ENCODE measurements at regions not wholly inside any gene's neighbourhood (a gene's known extent, or its start where the extent isn't known, plus 50 kb on each side); places are given as distances from the start of the nearest gene placed in this dataset.

- DNase-seq (ENCODE audit: low spot score) = no peak
These were observed 863.6 kb upstream of the SALL3 start for GRCh38 chr18:78115896-78116561.

- DNase-seq (ENCODE audit: low spot score) = no peak
These were observed 856.3 kb upstream of the SALL3 start for GRCh38 chr18:78123144-78123909.

GRCh38 chr18:78123926-78124797 is 855.5 kb upstream of the SALL3 start:
- no peak for DNase-seq (ENCODE audit: low spot score)

GRCh38 chr18:78125206-78125896 is 854.3 kb upstream of the SALL3 start:
- no peak for DNase-seq (ENCODE audit: low spot score)

GRCh38 chr18:78126106-78126505 is 853.5 kb upstream of the SALL3 start:
- no peak for DNase-seq (ENCODE audit: low spot score)

GRCh38 chr18:78126536-78126935 is 853.1 kb upstream of the SALL3 start:
- DNase-seq (ENCODE audit: low spot score) = no peak

- no peak for DNase-seq (ENCODE audit: low spot score)
These were observed 852.6 kb upstream of the SALL3 start for GRCh38 chr18:78127041-78127440.

GRCh38 chr18:78128004-78128403 is 851.6 kb upstream of the SALL3 start:
- no peak for DNase-seq (ENCODE audit: low spot score)

- DNase-seq (ENCODE audit: low spot score) = no peak
These were observed 850.4 kb upstream of the SALL3 start for GRCh38 chr18:78129260-78129659.

GRCh38 chr18:78130232-78131195 is 849.1 kb upstream of the SALL3 start:
- no peak for DNase-seq (ENCODE audit: low spot score)

GRCh38 chr18:78133729-78134128 is 845.9 kb upstream of the SALL3 start:
- DNase-seq (ENCODE audit: low spot score) = no peak

- DNase-seq (ENCODE audit: low spot score) = no peak
These were observed 842.6 kb upstream of the SALL3 start for GRCh38 chr18:78136986-78137385.

- no peak for DNase-seq (ENCODE audit: low spot score)
These were observed 840.6 kb upstream of the SALL3 start for GRCh38 chr18:78138983-78139496.

- no peak for DNase-seq (ENCODE audit: low spot score)
These were observed 839.3 kb upstream of the SALL3 start for GRCh38 chr18:78140294-78140693.

GRCh38 chr18:78144669-78145068 is 834.9 kb upstream of the SALL3 start:
- no peak for DNase-seq (ENCODE audit: low spot score)

- no peak for DNase-seq (ENCODE audit: low spot score)
These were observed 834.5 kb upstream of the SALL3 start for GRCh38 chr18:78145096-78145495.

GRCh38 chr18:78146136-78147085 is 833.2 kb upstream of the SALL3 start:
- DNase-seq (ENCODE audit: low spot score) = no peak

- no peak for DNase-seq (ENCODE audit: low spot score)
These were observed 829.0 kb upstream of the SALL3 start for GRCh38 chr18:78150590-78150989.

- DNase-seq (ENCODE audit: low spot score) = no peak
These were observed 828.4 kb upstream of the SALL3 start for GRCh38 chr18:78151234-78151633.

Measured in D341Med (cell line).